HCT116 (cell line): ENCODE measurements at regions not wholly inside any gene's neighbourhood (a gene's known extent, or its start where the extent isn't known, plus 50 kb on each side); places are given as distances from the start of the nearest gene placed in this dataset.

ENCODE experiments used
- ATAC-seq: fragments of 200-7000 bp; cut with Tn5 transposase; 2 replicates; pipeline ENCODE4 v1.9.1; 2020; ENCODE audit warnings: mild to moderate bottlenecking, moderate library complexity
- BruUV-seq: library from RNA; stranded (reverse); fragments of 400-500 nt; replicated peaks from 2 replicates; lab custom pipeline; 2021; lab: Mats Ljungman, UMichigan
- CTCF ChIA-PET: fragments of 300-600 bp; sonication (Branson Sonifier 250); formaldehyde crosslinking; loops from one replicate; lab custom pipeline; 2021; ENCODE audit warnings: antibody characterized with exemption; lab: Charles Lee
- POLR2A ChIA-PET: fragments of 300-600, 350-600 bp; sonication (Branson Sonifier 250); formaldehyde crosslinking; loops from one replicate; lab custom pipeline; 2021; ENCODE audit warnings: antibody characterized with exemption; lab: Charles Lee
- RAD21 ChIA-PET, 2 experiments: fragments of 300-600 bp; sonication (Branson Sonifier 250); formaldehyde crosslinking; loops; one replicate each; lab custom pipeline; 2023; ENCODE audit warnings: low total read pairs in 2 of 2; ENCODE audit not compliant: uncharacterized antibody in 2 of 2, unreplicated experiment in 2 of 2, low non-redundant PET in 1 of 2; lab: Charles Lee
- DNase-seq: peaks from one replicate; pipeline ENCODE4 v3.0.0-alpha.2; 2010; ENCODE audit warnings: low read depth, low spot score
- H2AFZ ChIP-seq: fragments of 200-600 bp; shearing (Covaris generic), sonication (generic); 2 replicates; pipeline ENCODE4 v1.6.1; 2017; ENCODE audit warnings: low read depth, mixed run types, mixed read lengths, antibody characterized with exemption, low read length; ENCODE audit not compliant: poor library complexity, severe bottlenecking
- H3K27ac ChIP-seq: 2 replicates; pipeline ENCODE4 v1.5.1; 2012; ENCODE audit warnings: low read depth, low read length
- H3K27me3 ChIP-seq: fragments of 200-600 bp; sonication (generic); 2 replicates; pipeline ENCODE4 v1.6.1; 2016; ENCODE audit warnings: mixed run types, low read length, mixed read lengths; ENCODE audit not compliant: insufficient read depth
- H3K36me3 ChIP-seq, 2 experiments: fragments of 200-500 bp in 1 of 2; fragments of 200-600 bp in 1 of 2; sonication (Bioruptor generic) in 1 of 2; sonication (generic) in 1 of 2; 2 replicates each; pipeline versions ENCODE4 v1.5.1 to v1.6.1; 2014 to 2016; ENCODE audit warnings: low read length in 2 of 2, inconsistent platforms in 1 of 2, mixed read lengths in 1 of 2, mixed run types in 1 of 2; ENCODE audit not compliant: insufficient read depth in 2 of 2, control insufficient read depth in 1 of 2
- H3K4me1 ChIP-seq, 2 experiments: fragments of 200-600 bp in 1 of 2; sonication (generic) in 1 of 2; 2 replicates each; pipeline versions ENCODE4 v1.5.1 to v1.6.1; 2012 to 2017; ENCODE audit warnings: low read length in 2 of 2, inconsistent platforms in 1 of 2, mild to moderate bottlenecking in 1 of 2, mixed read lengths in 1 of 2, mixed run types in 1 of 2, moderate library complexity in 1 of 2; ENCODE audit not compliant: insufficient read depth in 2 of 2, control insufficient read depth in 1 of 2
- H3K4me2 ChIP-seq: fragments of 200-600 bp; sonication (generic); 2 replicates; pipeline ENCODE4 v1.6.1; 2017; ENCODE audit warnings: mixed run types, low read length, mixed read lengths
- H3K4me3 ChIP-seq, 2 experiments: fragments of 200-600 bp in 1 of 2; sonication (generic) in 1 of 2; replicated peaks in 1 of 2; 2 replicates each; pipeline ENCODE4 v1.5.1; 2011 to 2016; ENCODE audit warnings: low read length in 2 of 2, control low read depth in 1 of 2, low read depth in 1 of 2, mild to moderate bottlenecking in 1 of 2, mixed read lengths in 1 of 2, mixed run types in 1 of 2
- H3K79me2 ChIP-seq: fragments of 200-600 bp; sonication (generic); 2 replicates; pipeline ENCODE4 v1.6.1; 2017; ENCODE audit warnings: mild to moderate bottlenecking, mixed run types, low read length, moderate library complexity, mixed read lengths; ENCODE audit not compliant: insufficient read depth
- H3K9ac ChIP-seq: fragments of 200-600 bp; sonication (generic); 2 replicates; pipeline ENCODE4 v1.6.1; 2016; ENCODE audit warnings: low read length, mixed read lengths
- H3K9me2 ChIP-seq: fragments of 200-600 bp; sonication (generic), shearing (Covaris generic); 2 replicates; pipeline ENCODE4 v1.6.1; 2017; ENCODE audit warnings: mixed run types, mild to moderate bottlenecking, moderate library complexity; ENCODE audit not compliant: insufficient read depth
- H3K9me3 ChIP-seq, 2 experiments: fragments of 200-500 bp in 1 of 2; fragments of 200-600 bp in 1 of 2; sonication (Bioruptor generic) in 1 of 2; sonication (generic) in 1 of 2; 2 replicates each; pipeline ENCODE4 v1.6.1; 2014 to 2017; ENCODE audit warnings: low read length in 2 of 2, mixed read lengths in 2 of 2, inconsistent platforms in 1 of 2, low read depth in 1 of 2, mild to moderate bottlenecking in 1 of 2, mixed run types in 1 of 2, moderate library complexity in 1 of 2; ENCODE audit not compliant: control insufficient read depth in 1 of 2, insufficient read depth in 1 of 2
- H4K20me1 ChIP-seq: fragments of 200-600 bp; sonication (generic), shearing (Covaris generic); 2 replicates; pipeline ENCODE4 v1.6.1; 2017; ENCODE audit warnings: mixed run types, mild to moderate bottlenecking, moderate library complexity; ENCODE audit not compliant: insufficient read depth
- CEBPB ChIP-seq: IDR thresholded peaks from 2 replicates; pipeline ENCODE4 v1.6.1; 2012; ENCODE audit warnings: low read depth
- CTCF ChIP-seq, 3 experiments: fragments of 200-600 bp in 1 of 3; sonication (generic) in 1 of 3; IDR thresholded peaks in 2 of 3; conservative IDR thresholded peaks in 1 of 3; 2 replicates each; pipeline ENCODE4 v1.5.1; 2012 to 2017; ENCODE audit warnings: low read depth in 2 of 3, low read length in 2 of 3, antibody characterized with exemption in 1 of 3, borderline replicate concordance in 1 of 3, control low read depth in 1 of 3, mild to moderate bottlenecking in 1 of 3, mixed read lengths in 1 of 3, mixed run types in 1 of 3, moderate library complexity in 1 of 3; ENCODE audit not compliant: insufficient read depth in 1 of 3
- EGR1 ChIP-seq: IDR thresholded peaks from 2 replicates; pipeline ENCODE4 v1.6.1; 2012; ENCODE audit warnings: low read depth
- ELF1 ChIP-seq: IDR thresholded peaks from 2 replicates; pipeline ENCODE4 v1.6.1; 2012; ENCODE audit warnings: low read depth, borderline replicate concordance
- EZH2 ChIP-seq: fragments of 200-600 bp; sonication (generic); IDR thresholded peaks from 2 replicates; pipeline ENCODE4 v1.6.1; 2017; ENCODE audit warnings: antibody characterized with exemption, mixed run types
- FOSL1 ChIP-seq: IDR thresholded peaks from 2 replicates; pipeline ENCODE4 v1.6.1; 2012; ENCODE audit warnings: low read depth
- MAX ChIP-seq: IDR thresholded peaks from 2 replicates; pipeline ENCODE4 v1.6.1; 2012
- POLR2A ChIP-seq: IDR thresholded peaks from 2 replicates; pipeline ENCODE4 v1.7.0; 2011; ENCODE audit warnings: borderline replicate concordance; ENCODE audit not compliant: insufficient read depth, insufficient read length; ENCODE audit errors: extremely low read depth
- POLR2AphosphoS5 ChIP-seq: IDR thresholded peaks from 2 replicates; pipeline ENCODE4 v1.6.1; 2011; ENCODE audit warnings: mild to moderate bottlenecking, low read depth, low read length, moderate library complexity
- REST ChIP-seq: IDR thresholded peaks from 2 replicates; pipeline ENCODE4 v1.6.1; 2012; ENCODE audit warnings: low read depth
- SIN3A ChIP-seq: IDR thresholded peaks from 2 replicates; pipeline ENCODE4 v1.6.1; 2012; ENCODE audit warnings: low read depth
- SP1 ChIP-seq: IDR thresholded peaks from 2 replicates; pipeline ENCODE4 v1.6.1; 2012; ENCODE audit warnings: low read depth
- SRF ChIP-seq: IDR thresholded peaks from 2 replicates; pipeline ENCODE4 v1.6.1; 2012; ENCODE audit warnings: low read depth
- YY1 ChIP-seq: IDR thresholded peaks from 2 replicates; pipeline ENCODE4 v1.6.1; 2011; ENCODE audit warnings: low read length, low read depth, moderate library complexity, mild to moderate bottlenecking; ENCODE audit not compliant: insufficient replicate concordance; ENCODE audit errors: extremely low read depth
- ZFX ChIP-seq: fragments of 450-650 bp; IDR thresholded peaks from 2 replicates; pipeline ENCODE4 v1.6.1; 2017
- ZNF274 ChIP-seq: fragments of 200-500 bp; sonication (Bioruptor generic); IDR thresholded peaks from 2 replicates; pipeline ENCODE4 v1.6.1; 2014; ENCODE audit warnings: mild to moderate bottlenecking, low read depth, low read length, inconsistent platforms
- intact Hi-C: fragments of 100-400 bp; cut with micrococcal nuclease; formaldehyde crosslinking; loops from 2 replicates; pipeline ENCODE4 v1.10.0; 2022

- H3K9me3 ChIP-seq, result peaks cover 4 to 13% of the 10 kb centered on the region in 2 experiments; a peak in 1 of 4 replicates
- ChIA-PET CTCF (no interaction called here), POLR2A (no interaction called here), RAD21 (no interaction called here)
- intact Hi-C loops, result no loop called here
- H2AFZ ChIP-seq, result no peak overlapping the region
- ATAC-seq, result no peak
- H3K36me3 ChIP-seq, result no peaks in the 10 kb centered on the region
- H3K27ac ChIP-seq, result no peak overlapping the region
- no TSS peak for BruUV-seq
- H3K4me3 ChIP-seq, result no peak overlapping the region
- no peaks in the 10 kb centered on the region; the same call in 1 of the 2 replicates for H4K20me1 ChIP-seq
- no peaks in the 10 kb centered on the region for H3K4me1 ChIP-seq
- H3K9ac ChIP-seq, result no peak overlapping the region
- DNase-seq, result no peak
- no peak overlapping the region for H3K4me2 ChIP-seq
- no peaks in the 10 kb centered on the region for H3K27me3 ChIP-seq
- TF ChIP-seq ELF1 (no peak), REST (no peak), YY1 (no peak), FOSL1 (no peak), CEBPB (no peak), CTCF (IDR thresholded peaks at IDR 0.05 in 2 of 3, conservative IDR thresholded peaks at IDR 0.05 in 1 of 3; ENCODE audit: borderline replicate concordance in 1 of 3, insufficient read depth in 1 of 3, low read depth in 2 of 3, low read length in 2 of 3) (no peak), SP1 (no peak), SRF (no peak), ZNF274 (no peak), EZH2 (no peak), MAX (no peak), EGR1 (no peak), POLR2AphosphoS5 (no peak), ZFX (no peak), POLR2A (no peak), SIN3A (no peak)
- H3K79me2 ChIP-seq, result no peaks in the 10 kb centered on the region
- H3K9me2 ChIP-seq, result no peaks in the 10 kb centered on the region
Measured at GRCh38 chr10:57460540-57460939, 807.2 kb downstream of the IPMK start.
